ENCODE measurements at regions not wholly inside any gene's neighbourhood (a gene's known extent, or its start where the extent isn't known, plus 50 kb on each side); places are given as distances from the start of the nearest gene placed in this dataset.

GRCh38 chr6:103862297-103862696 is 997.4 kb downstream of the HACE1 start:
- no peak for TF ChIP-seq CTCF (IDR thresholded peaks at IDR 0.05)
- TF ChIP-seq POLR2A (IDR thresholded peaks at IDR 0.05): no peak

All from testis (tissue), 2 donors.